GM18858 (cell line): ENCODE measurements at regions not wholly inside any gene's neighbourhood (a gene's known extent, or its start where the extent isn't known, plus 50 kb on each side); places are given as distances from the start of the nearest gene placed in this dataset.

Source experiments
- ATAC-seq: cut with Tn5 transposase; IDR thresholded peaks from one replicate; pipeline ENCODE4 v1.9.1; 2021; ENCODE audit not compliant: unreplicated experiment

- no peak for ATAC-seq
Measured at GRCh38 chr4:147303873-147304229, 177.0 kb upstream of the EDNRA start.

- ATAC-seq = no peak
Measured at GRCh38 chr4:147307896-147308674, 172.8 kb upstream of the EDNRA start.

GRCh38 chr4:147309434-147309833, 171.5 kb upstream of the EDNRA start:
- ATAC-seq = no peak

- ATAC-seq = no peak
Measured at GRCh38 chr4:147310312-147310711, 170.6 kb upstream of the EDNRA start.

- ATAC-seq = no peak
Measured at GRCh38 chr4:147311956-147312355, 168.9 kb upstream of the EDNRA start.

- no peak for ATAC-seq
Measured at GRCh38 chr4:147312376-147313046, 168.4 kb upstream of the EDNRA start.

- no peak for ATAC-seq
Measured at GRCh38 chr4:147313108-147313507, 167.8 kb upstream of the EDNRA start.

- no peak for ATAC-seq
Measured at GRCh38 chr4:147318586-147318985, 162.3 kb upstream of the EDNRA start.

- ATAC-seq = no peak
Measured at GRCh38 chr4:147325571-147325981, 155.3 kb upstream of the EDNRA start.

GRCh38 chr4:147326591-147326990, 154.3 kb upstream of the EDNRA start:
- ATAC-seq = no peak

- no peak for ATAC-seq
Measured at GRCh38 chr4:147327322-147327721, 153.6 kb upstream of the EDNRA start.

GRCh38 chr4:147328189-147328588, 152.7 kb upstream of the EDNRA start:
- ATAC-seq = no peak

- no peak for ATAC-seq
Measured at GRCh38 chr4:147328756-147329446, 152.0 kb upstream of the EDNRA start.

- ATAC-seq = no peak
Measured at GRCh38 chr4:147332091-147332490, 148.8 kb upstream of the EDNRA start.

GRCh38 chr4:147334478-147334877, 146.4 kb upstream of the EDNRA start:
- no peak for ATAC-seq

GRCh38 chr4:147335183-147335582, 145.7 kb upstream of the EDNRA start:
- no peak for ATAC-seq

GRCh38 chr4:147336252-147336651, 144.6 kb upstream of the EDNRA start:
- no peak for ATAC-seq

- no peak for ATAC-seq
Measured at GRCh38 chr4:147339100-147339499, 141.8 kb upstream of the EDNRA start.

GRCh38 chr4:147340111-147340510, 140.8 kb upstream of the EDNRA start:
- ATAC-seq = peak; percentile 20

- ATAC-seq = peak; percentile 66
Measured at GRCh38 chr4:147340591-147341120, 140.2 kb upstream of the EDNRA start.

- no peak for ATAC-seq
Measured at GRCh38 chr4:147343692-147344091, 137.2 kb upstream of the EDNRA start.

GRCh38 chr4:147345662-147346061, 135.2 kb upstream of the EDNRA start:
- ATAC-seq = no peak
